Erythroblast (primary cell): ENCODE measurements at regions not wholly inside any gene's neighbourhood (a gene's known extent, or its start where the extent isn't known, plus 50 kb on each side); places are given as distances from the start of the nearest gene placed in this dataset.

Experiments used
- GATA1 ChIP-seq: IDR thresholded peaks from 2 replicates; pipeline ENCODE4 v1.6.1; 2011; ENCODE audit warnings: low read depth, mild to moderate bottlenecking, control low read depth, low read length, moderate library complexity
- POLR2A ChIP-seq: IDR thresholded peaks from 2 replicates; pipeline ENCODE4 v1.6.1; 2011; ENCODE audit warnings: mild to moderate bottlenecking, low read length

DNA sequence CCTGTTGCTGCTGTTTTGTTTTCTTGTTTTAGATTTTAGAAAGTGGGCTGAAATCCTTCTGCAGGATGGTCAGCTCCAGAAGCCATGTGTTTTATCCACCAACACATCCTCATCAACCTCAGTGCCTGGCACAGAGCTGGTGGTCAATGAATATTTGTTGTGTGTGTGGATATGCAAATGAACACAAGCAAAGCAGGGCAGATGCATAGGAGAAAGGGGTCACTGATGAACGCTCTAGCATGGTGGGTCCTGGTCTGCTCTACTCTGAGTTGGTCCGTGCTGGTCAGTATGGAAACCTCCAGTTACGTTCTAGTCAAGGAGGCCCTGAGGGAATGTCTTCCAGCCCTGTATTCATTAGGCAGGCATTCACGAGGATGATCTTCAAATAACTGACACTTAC lies 682.5 kb downstream of the QKI start:
- TF ChIP-seq POLR2A (no peak), GATA1 (no peak)
